IgD-negative memory B cell (primary cell): ENCODE measurements at regions not wholly inside any gene's neighbourhood (a gene's known extent, or its start where the extent isn't known, plus 50 kb on each side); places are given as distances from the start of the nearest gene placed in this dataset.
A peak's percentile ranks its signal among the peaks of the same experiment; 100 is the strongest.

ENCODE experiments used
- H3K27ac Mint-ChIP-seq, 3 donors: one replicate each; pipeline ENCODE4 v1.8.0; 2020 to 2022; ENCODE audit warnings: mild to moderate bottlenecking in 3 of 3, mixed read lengths in 3 of 3, moderate library complexity in 1 of 3
- H3K27me3 Mint-ChIP-seq: one replicate; pipeline ENCODE4 v1.8.0; 2021; ENCODE audit warnings: mixed read lengths
- H3K36me3 Mint-ChIP-seq: one replicate; pipeline ENCODE4 v1.8.0; 2020; ENCODE audit warnings: mild to moderate bottlenecking, mixed read lengths
- H3K4me1 Mint-ChIP-seq, 3 donors: one replicate each; pipeline ENCODE4 v1.8.0; 2020 to 2022; ENCODE audit warnings: mixed read lengths in 3 of 3, mild to moderate bottlenecking in 1 of 3
- H3K4me3 Mint-ChIP-seq, 4 donors: one replicate each; pipeline ENCODE4 v1.8.0; 2020 to 2022; ENCODE audit warnings: mild to moderate bottlenecking in 4 of 4, mixed read lengths in 4 of 4, moderate library complexity in 3 of 4
- H3K9me3 Mint-ChIP-seq, 3 donors: one replicate each; pipeline ENCODE4 v1.8.0; 2020 to 2021; ENCODE audit warnings: mixed read lengths in 3 of 3, mild to moderate bottlenecking in 1 of 3

- Mint-ChIP-seq H3K27me3 (no peaks in the 10 kb centered on the region), H3K4me1 (no peaks in the 10 kb centered on the region), H3K4me3 (no peak overlapping the region), H3K36me3 (no peaks in the 10 kb centered on the region), H3K27ac (no peak overlapping the region), H3K9me3 (peaks cover 3 to 16% (median 4%) of the 10 kb centered on the region in 3 donors)
Observed at GRCh38 chr5:61894046-61894445, 412.0 kb upstream of the KIF2A start.

DNA sequence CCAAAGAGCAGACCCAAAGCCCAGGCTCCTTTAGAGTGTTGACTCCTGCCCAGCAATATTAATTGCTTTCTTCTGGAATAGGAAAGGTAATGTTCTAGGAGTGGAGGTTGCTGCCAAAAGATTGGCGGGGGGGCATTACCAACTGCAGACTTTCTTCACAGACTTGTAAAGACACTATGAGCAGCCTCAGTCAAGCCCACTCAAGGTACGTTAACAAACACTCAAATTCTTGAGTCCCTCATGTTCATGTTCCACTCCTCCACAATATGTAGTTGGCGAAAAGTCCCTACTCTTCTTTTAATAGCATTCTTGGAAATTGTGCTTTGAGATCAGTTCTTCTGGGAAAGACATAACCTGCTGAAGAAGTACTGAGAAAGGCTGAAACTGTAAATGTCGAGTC, 409.2 kb upstream of the KIF2A start:
- no peak overlapping the region for H3K27ac Mint-ChIP-seq
- H3K36me3 Mint-ChIP-seq = no peaks in the 10 kb centered on the region
- no peak overlapping the region for H3K4me3 Mint-ChIP-seq
- H3K27me3 Mint-ChIP-seq = no peaks in the 10 kb centered on the region
- H3K4me1 Mint-ChIP-seq = no peaks in the 10 kb centered on the region
- H3K9me3 Mint-ChIP-seq = peaks cover 0 to 16% (median 3%) of the 10 kb centered on the region in 3 donors

DNA sequence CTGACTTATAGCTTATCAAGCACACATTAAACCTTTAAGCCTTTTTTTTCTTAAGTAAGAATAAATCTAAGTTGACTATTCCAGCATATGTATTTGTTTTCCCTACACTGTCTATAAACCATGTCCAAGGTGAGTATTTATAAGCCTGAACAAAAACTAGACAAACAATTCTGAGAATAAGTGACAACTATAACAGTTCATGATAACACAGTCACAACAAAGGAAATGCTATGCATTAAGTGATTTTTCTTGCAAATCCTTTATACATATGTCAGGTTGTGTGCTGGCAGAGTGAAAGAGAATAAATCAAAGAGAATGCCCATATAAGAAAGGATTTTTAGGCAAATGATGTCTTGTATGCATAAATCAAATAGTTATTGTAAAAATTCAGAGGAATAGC, 408.8 kb upstream of the KIF2A start:
- H3K27me3 Mint-ChIP-seq = no peaks in the 10 kb centered on the region
- no peak overlapping the region for H3K27ac Mint-ChIP-seq
- peaks cover 0 to 16% (median 3%) of the 10 kb centered on the region in 3 donors for H3K9me3 Mint-ChIP-seq
- H3K4me3 Mint-ChIP-seq = no peak overlapping the region
- no peaks in the 10 kb centered on the region for H3K36me3 Mint-ChIP-seq
- H3K4me1 Mint-ChIP-seq = no peaks in the 10 kb centered on the region

DNA sequence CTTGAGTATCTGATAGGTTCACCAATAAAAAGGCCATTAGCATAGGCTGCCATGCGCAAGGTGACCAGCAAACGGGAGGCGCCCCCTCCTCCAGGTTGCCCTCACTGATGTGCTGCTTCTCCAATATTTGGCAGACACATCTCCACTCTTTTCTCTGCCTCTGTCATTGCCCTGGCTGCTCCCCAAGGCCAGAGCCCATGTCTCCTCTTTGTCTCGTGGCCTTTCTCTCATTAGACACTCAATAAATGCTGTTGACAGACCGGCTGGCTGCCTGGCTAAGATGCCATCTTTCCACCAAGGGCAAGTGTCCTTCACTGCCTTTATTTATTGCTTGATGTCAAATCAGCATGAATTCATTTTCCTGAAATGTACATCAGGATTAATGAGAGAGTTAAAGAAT, 404.0 kb upstream of the KIF2A start:
- H3K4me3 Mint-ChIP-seq = no peak overlapping the region
- no peaks in the 10 kb centered on the region for H3K36me3 Mint-ChIP-seq
- H3K9me3 Mint-ChIP-seq = peaks cover 0 to 3% (median 0%) of the 10 kb centered on the region in 3 donors
- H3K27me3 Mint-ChIP-seq = no peaks in the 10 kb centered on the region
- H3K4me1 Mint-ChIP-seq = peaks cover 0 to 3% (median 0%) of the 10 kb centered on the region in 3 donors
- no peak overlapping the region for H3K27ac Mint-ChIP-seq

DNA sequence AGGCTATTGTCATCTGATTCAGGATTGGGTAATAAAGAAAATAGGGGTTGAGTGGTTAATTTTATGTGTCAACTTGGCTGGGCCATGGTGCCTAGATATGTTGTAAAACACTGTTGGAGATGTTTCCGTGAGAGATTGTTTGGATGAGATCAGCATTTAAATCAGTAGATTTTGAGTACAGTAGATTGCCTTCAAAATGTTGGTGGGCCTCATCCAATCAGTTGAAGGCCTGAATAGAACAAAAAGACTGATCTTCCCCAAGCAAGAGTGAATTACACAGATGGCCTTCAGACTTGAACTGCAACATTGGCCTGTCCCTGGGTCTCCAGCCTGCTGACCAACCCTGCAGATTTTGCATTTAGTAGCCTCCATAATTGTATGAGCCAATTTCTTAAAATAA, 401.3 kb upstream of the KIF2A start:
- H3K27me3 Mint-ChIP-seq = no peaks in the 10 kb centered on the region
- H3K36me3 Mint-ChIP-seq = no peaks in the 10 kb centered on the region
- peaks cover 0 to 4% (median 0%) of the 10 kb centered on the region in 3 donors for H3K9me3 Mint-ChIP-seq
- H3K4me3 Mint-ChIP-seq = no peak overlapping the region
- peaks cover 0 to 6% (median 0%) of the 10 kb centered on the region in 3 donors for H3K4me1 Mint-ChIP-seq
- no peak overlapping the region for H3K27ac Mint-ChIP-seq

GRCh38 chr5:61905613-61906012, 400.4 kb upstream of the KIF2A start:
- H3K27me3 Mint-ChIP-seq = no peaks in the 10 kb centered on the region
- peaks cover 0 to 4% (median 3%) of the 10 kb centered on the region in 3 donors for H3K9me3 Mint-ChIP-seq
- H3K27ac Mint-ChIP-seq = no peak overlapping the region
- H3K36me3 Mint-ChIP-seq = no peaks in the 10 kb centered on the region
- peaks cover 0 to 6% (median 0%) of the 10 kb centered on the region in 3 donors for H3K4me1 Mint-ChIP-seq
- H3K4me3 Mint-ChIP-seq = no peak overlapping the region

DNA sequence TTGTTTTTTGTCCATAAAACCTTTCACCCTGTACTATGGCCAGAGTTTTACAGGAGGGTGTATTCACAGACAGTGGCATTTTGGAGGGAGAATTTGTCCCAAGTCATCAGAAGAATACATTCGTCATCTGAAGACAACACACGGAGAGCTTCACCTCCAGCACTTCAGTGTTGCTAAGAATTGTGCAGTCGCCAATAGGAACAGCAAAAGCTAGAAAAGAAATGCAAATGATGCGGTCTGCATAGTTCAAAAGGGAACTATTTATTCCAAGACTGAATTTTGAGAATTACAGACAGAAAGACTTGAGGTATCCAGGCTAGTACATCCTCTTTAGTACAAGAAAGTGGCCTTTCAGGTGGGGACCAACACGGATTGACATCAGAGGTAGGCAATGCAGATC, 399.2 kb upstream of the KIF2A start:
- no peaks in the 10 kb centered on the region for H3K36me3 Mint-ChIP-seq

DNA sequence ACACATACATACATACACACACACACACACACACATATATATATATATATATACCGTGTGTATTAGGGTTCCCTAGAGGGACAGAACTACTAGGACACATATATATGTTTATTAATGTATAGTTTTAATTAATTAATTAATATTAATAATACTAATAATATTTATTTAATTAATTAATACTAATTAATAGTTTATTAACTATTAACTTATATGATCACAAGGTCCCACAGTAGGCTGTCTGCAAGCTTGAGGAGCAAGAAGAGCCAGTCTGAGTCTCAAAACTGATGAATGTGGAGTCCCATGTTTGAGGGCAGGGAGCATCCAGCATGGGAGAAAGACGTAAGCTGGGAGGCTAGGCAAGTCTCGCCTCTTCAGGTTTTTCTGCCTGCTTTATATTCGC, 398.0 kb upstream of the KIF2A start:
- Mint-ChIP-seq H3K4me3 (no peak overlapping the region), H3K4me1 (peaks cover 0 to 6% (median 0%) of the 10 kb centered on the region in 3 donors), H3K27ac (no peak overlapping the region), H3K27me3 (no peaks in the 10 kb centered on the region), H3K9me3 (peaks cover 0 to 6% (median 4%) of the 10 kb centered on the region in 3 donors), H3K36me3 (no peaks in the 10 kb centered on the region)

More for the DNA sequence above, 399.2 kb upstream of the KIF2A start:
- H3K4me1 Mint-ChIP-seq = peaks cover 0 to 6% (median 0%) of the 10 kb centered on the region in 3 donors
- H3K9me3 Mint-ChIP-seq = peaks cover 0 to 6% (median 4%) of the 10 kb centered on the region in 3 donors
- no peaks in the 10 kb centered on the region for H3K27me3 Mint-ChIP-seq
- H3K4me3 Mint-ChIP-seq = no peak overlapping the region
- no peak overlapping the region for H3K27ac Mint-ChIP-seq

DNA sequence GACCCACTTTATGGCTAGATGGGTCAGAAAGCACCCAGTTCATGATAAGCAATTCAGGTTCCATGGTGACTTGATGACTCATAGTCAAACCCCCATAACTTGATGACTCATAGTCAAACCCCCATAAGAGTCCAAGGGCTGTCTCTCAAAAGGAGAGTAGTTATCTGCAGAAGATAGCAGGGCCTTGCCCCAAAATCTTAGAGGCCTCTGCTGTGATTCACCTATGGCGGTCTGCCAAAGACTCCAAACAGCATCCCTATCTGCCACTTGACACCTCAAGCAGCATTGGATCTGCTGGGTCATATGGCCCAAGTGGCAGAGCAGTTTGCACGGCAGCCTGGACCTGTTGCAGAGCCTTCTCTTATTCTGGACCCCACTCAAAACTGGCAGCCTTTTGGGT, 395.2 kb upstream of the KIF2A start:
- H3K4me1 Mint-ChIP-seq = peaks cover 0 to 6% (median 0%) of the 10 kb centered on the region in 3 donors
- no peak overlapping the region for H3K4me3 Mint-ChIP-seq
- H3K9me3 Mint-ChIP-seq = peaks cover 0 to 6% (median 4%) of the 10 kb centered on the region in 3 donors
- H3K27me3 Mint-ChIP-seq = no peaks in the 10 kb centered on the region
- no peaks in the 10 kb centered on the region for H3K36me3 Mint-ChIP-seq
- no peak overlapping the region for H3K27ac Mint-ChIP-seq

GRCh38 chr5:61912559-61912958, 393.4 kb upstream of the KIF2A start:
- H3K4me3 Mint-ChIP-seq = no peak overlapping the region
- no peaks in the 10 kb centered on the region for H3K27me3 Mint-ChIP-seq
- no peak overlapping the region for H3K27ac Mint-ChIP-seq
- no peaks in the 10 kb centered on the region for H3K4me1 Mint-ChIP-seq
- peaks cover 0 to 6% (median 4%) of the 10 kb centered on the region in 3 donors for H3K9me3 Mint-ChIP-seq
- H3K36me3 Mint-ChIP-seq = no peaks in the 10 kb centered on the region

DNA sequence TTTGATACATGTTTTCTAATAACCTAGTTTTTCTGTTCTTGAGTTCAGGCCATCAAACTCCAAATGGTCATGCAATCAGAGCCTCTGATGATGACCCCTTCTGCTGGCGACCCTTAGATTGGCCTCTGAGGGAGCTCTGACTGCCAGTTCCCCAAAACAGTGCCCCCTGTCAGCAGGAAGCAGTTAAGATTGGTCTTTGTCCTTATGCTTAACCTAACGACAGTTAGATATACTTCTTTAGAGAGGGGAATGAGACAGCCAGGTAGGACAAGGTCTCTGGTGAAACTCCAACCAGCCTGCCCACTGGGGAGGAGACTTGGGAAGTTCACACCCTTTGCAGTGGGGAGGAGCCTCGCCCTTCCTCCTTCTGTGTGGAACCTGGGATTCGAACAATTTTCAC, 390.4 kb upstream of the KIF2A start:
- Mint-ChIP-seq H3K36me3 (no peaks in the 10 kb centered on the region), H3K9me3 (peaks cover 0 to 2% (median 1%) of the 10 kb centered on the region in 3 donors), H3K4me1 (no peaks in the 10 kb centered on the region), H3K4me3 (no peak overlapping the region), H3K27ac (no peak overlapping the region), H3K27me3 (no peaks in the 10 kb centered on the region)

DNA sequence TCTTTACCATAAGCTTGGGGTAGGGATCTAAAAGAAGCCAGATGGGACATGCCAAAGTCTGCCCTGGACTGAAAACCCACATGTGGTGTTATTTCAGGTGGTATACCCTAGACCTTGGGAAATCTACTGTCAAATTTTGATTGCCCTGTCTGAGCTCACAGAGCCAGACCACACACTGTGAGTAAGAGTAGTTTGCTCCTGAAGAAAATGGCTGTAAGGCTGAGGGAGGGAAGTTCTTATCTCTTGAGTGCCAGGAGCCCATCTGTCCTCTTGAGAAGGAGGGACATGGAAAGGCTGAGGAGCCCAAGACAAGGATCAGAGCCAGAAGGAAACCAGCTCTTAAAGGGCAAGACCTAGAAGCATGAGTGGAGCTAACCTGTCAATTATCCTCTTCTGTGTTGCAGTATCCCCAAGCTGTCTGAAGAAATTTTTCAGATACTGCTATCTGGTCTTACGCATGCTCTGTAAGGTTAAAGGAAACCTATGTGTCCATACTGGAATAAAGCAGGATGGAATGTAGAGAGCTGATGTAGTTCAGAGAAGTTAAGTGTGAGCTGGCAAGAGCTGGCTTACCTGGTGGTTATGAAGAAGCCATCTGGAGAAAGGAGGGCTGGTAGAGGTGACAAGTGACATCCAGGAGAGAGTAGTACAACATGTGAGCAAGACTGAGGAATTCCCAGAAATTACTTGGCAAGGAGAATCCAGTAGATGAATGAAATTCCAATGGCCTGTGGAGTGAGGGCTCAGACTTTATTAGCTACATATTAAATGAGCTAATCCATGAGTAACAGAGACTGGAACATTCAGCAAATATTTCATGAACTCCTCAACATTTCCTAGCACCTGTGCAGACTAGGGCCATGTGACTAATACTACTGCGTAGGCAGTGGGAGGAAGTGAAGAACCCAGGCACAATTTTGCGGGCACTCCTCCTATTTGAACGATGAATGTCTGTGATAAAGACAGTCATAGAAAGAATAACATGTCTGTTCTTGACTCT, 389.1 kb upstream of the KIF2A start:
- Mint-ChIP-seq H3K27ac (peak overlapping the region in 1 of 3 donors; percentile 8), H3K4me3 (no peak overlapping the region), H3K36me3 (no peaks in the 10 kb centered on the region), H3K9me3 (no peaks in the 10 kb centered on the region), H3K27me3 (no peaks in the 10 kb centered on the region), H3K4me1 (no peaks in the 10 kb centered on the region)

DNA sequence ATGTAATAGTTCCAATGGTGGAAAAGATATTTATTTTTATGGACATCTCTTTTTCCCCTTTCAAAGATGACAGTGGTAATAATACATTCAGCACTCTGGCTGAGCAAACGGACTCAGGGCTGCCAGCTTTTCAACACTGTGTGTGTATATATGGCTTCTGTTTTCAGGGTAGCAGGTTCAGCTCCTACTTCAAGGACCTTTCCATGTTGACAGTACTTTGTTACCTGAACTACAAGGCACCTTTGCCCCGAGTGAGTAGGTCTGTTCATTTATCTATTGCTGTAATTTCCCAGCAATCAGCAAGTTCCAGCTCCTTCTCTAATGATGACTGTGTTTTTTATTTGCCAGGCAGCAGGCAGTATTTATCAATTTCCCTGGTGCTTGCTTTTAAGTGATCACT, 387.4 kb upstream of the KIF2A start:
- Mint-ChIP-seq H3K27me3 (no peaks in the 10 kb centered on the region), H3K36me3 (no peaks in the 10 kb centered on the region), H3K27ac (no peak overlapping the region), H3K9me3 (no peaks in the 10 kb centered on the region), H3K4me3 (no peak overlapping the region), H3K4me1 (no peaks in the 10 kb centered on the region)

GRCh38 chr5:61919920-61920319, 386.1 kb upstream of the KIF2A start:
- Mint-ChIP-seq H3K4me3 (no peak overlapping the region), H3K27ac (no peak overlapping the region), H3K27me3 (no peaks in the 10 kb centered on the region), H3K4me1 (no peaks in the 10 kb centered on the region), H3K9me3 (no peaks in the 10 kb centered on the region), H3K36me3 (no peaks in the 10 kb centered on the region)

GRCh38 chr5:61924251-61924650, 381.8 kb upstream of the KIF2A start:
- no peaks in the 10 kb centered on the region for H3K4me1 Mint-ChIP-seq

DNA sequence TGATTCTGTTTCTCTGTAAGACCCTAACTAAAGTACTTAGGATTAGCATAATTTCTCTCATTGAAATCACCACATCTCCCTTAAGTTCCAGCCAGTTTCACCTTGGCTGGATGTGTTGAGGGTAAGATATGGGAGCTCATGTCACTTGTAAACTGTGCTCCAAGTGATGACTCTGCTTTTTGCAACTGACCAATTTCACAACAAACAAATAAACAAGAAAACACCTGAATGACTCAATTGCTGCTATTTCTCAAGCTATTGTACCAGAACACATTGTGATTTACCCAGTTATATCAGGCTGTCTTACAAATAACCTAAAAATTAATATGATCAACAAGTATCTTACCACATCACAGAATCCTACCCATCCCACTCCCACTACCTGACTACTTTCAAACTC, 379.1 kb upstream of the KIF2A start:
- Mint-ChIP-seq H3K4me3 (no peak overlapping the region), H3K27me3 (no peaks in the 10 kb centered on the region), H3K36me3 (no peaks in the 10 kb centered on the region), H3K27ac (no peak overlapping the region), H3K9me3 (peaks cover 0 to 4% (median 3%) of the 10 kb centered on the region in 3 donors), H3K4me1 (no peaks in the 10 kb centered on the region)

More at GRCh38 chr5:61924251-61924650, 381.8 kb upstream of the KIF2A start:
- Mint-ChIP-seq H3K27me3 (no peaks in the 10 kb centered on the region), H3K9me3 (peaks cover 0 to 3% (median 0%) of the 10 kb centered on the region in 3 donors), H3K27ac (no peak overlapping the region), H3K36me3 (no peaks in the 10 kb centered on the region), H3K4me3 (no peak overlapping the region)
